Activated CD4-positive, alpha-beta T cell treated with anti-CD3 and anti-CD28 coated beads for 48 hours (primary cell): ENCODE measurements at regions not wholly inside any gene's neighbourhood (a gene's known extent, or its start where the extent isn't known, plus 50 kb on each side); places are given as distances from the start of the nearest gene placed in this dataset.

ENCODE experiments used
- DNase-seq: peaks from one replicate; pipeline ENCODE4 v3.0.0-alpha.2; 2020

DNA sequence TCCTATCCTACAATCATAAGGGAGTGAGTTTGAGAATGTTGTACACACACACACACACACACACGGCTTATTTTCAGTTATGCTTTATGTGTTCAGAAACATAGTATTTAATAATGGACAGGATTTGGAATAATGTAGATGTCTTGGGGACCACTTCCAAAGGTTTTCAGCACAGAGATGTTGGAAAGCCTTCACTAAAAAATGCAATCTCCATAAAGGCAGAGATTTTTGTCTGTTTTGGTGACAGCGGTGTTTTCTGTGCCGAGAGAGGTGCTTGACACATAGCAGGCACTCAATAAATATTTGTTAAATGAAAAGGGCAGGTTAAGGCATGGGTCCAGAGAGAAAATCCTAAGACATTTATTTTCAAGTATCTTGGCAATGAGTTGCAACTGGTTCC lies 428.2 kb upstream of the RGMA start:
- DNase-seq = no peak

- DNase-seq = no peak
Observed at GRCh38 chr15:93515256-93516051, 426.4 kb upstream of the RGMA start.

DNA sequence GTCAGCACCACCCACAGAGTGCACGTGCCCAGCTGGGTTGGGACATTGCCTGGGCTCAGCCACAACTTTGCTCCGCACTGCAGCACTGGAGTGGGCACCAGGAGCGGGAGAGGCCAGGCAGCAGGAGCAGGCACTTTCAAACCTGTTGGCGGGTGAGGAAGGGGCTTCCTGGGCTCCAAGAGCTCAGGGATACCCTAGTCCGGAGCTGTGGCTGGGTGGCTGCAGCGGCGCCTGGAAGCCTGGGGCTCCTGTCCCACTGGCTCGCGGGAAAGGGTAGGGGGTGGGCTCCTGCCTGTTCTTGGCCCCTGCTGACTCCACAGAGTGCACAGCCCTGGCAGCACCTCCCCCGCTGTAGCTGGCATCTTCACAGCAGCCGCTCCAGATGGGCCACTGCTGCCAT lies 417.6 kb upstream of the RGMA start:
- DNase-seq = no peak

- no peak for DNase-seq
Observed at GRCh38 chr15:93505506-93505905, 416.5 kb upstream of the RGMA start.

DNA sequence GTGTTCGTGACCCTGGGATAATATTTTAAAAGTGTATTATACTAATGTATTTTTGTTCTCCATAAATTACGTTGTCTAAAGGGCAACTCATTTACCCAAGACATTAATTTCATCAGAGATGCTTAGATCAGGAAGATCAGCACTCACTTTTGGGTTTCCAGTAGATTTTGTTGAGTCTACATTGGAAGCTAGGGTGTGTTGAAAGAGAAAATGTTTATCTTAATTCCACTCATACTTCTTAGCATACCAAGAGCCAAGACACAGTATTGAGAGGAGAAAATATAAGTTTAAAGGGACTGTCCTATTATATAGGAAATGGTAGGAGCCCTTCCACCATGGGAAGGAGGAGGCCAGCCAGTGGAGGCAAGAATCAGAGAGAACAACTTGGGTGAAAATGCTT lies 412.9 kb upstream of the RGMA start:
- no peak for DNase-seq

GRCh38 chr15:93500155-93500554 lies 411.1 kb upstream of the RGMA start:
- DNase-seq = no peak

GRCh38 chr15:93497291-93497690 lies 408.3 kb upstream of the RGMA start:
- no peak for DNase-seq

- DNase-seq = no peak
Observed at GRCh38 chr15:93496888-93497287, 407.9 kb upstream of the RGMA start.

GRCh38 chr15:93495799-93496637 lies 407.0 kb upstream of the RGMA start:
- DNase-seq = no peak

- no peak for DNase-seq
Observed at GRCh38 chr15:93493172-93493571, 404.2 kb upstream of the RGMA start.

GRCh38 chr15:93491291-93491690 lies 402.3 kb upstream of the RGMA start:
- no peak for DNase-seq

- no peak for DNase-seq
Observed at GRCh38 chr15:93488296-93488713, 399.3 kb upstream of the RGMA start.

DNA sequence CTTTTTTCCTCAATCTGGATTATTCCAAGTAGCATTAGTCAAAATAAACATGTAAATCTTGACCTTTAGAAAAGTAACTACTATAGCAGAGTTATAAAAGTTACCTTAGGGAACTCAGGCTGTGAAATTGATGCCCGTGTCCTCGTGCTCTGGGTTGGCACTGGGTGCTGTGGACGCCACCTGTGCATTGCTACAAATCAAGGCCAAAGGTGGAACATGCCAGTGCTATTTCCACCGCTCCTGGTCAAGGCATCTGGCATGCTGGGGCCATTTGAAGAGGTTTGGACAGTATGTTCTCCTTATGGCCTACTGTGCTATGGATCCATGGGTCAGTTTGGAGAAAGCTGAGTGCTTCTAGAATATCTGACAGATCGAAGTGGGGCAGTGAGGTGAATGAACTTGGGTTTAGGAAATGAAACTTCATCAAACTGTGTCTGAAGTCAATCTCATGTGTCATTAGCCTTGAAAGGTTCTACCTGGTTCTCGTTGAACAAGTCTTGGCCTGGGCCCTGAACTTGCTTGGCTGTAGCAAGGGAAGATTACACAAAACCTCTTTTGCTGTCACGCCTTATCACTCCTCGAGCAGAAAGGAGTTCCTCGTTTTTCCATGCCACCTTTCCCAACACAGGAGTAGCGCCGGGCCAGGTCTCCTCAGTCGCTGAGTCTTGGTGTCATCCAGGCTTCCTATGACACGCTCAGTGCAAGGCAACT lies 397.6 kb upstream of the RGMA start:
- DNase-seq = no peak

GRCh38 chr15:93485438-93486327 lies 396.7 kb upstream of the RGMA start:
- no peak for DNase-seq

- no peak for DNase-seq
Observed at GRCh38 chr15:93483923-93484322, 394.9 kb upstream of the RGMA start.

GRCh38 chr15:93482731-93483130 lies 393.7 kb upstream of the RGMA start:
- no peak for DNase-seq

GRCh38 chr15:93479715-93480114 lies 390.7 kb upstream of the RGMA start:
- no peak for DNase-seq

- no peak for DNase-seq
Observed at GRCh38 chr15:93478947-93479346, 389.9 kb upstream of the RGMA start.

- no peak for DNase-seq
Observed at GRCh38 chr15:93477721-93478120, 388.7 kb upstream of the RGMA start.

DNA sequence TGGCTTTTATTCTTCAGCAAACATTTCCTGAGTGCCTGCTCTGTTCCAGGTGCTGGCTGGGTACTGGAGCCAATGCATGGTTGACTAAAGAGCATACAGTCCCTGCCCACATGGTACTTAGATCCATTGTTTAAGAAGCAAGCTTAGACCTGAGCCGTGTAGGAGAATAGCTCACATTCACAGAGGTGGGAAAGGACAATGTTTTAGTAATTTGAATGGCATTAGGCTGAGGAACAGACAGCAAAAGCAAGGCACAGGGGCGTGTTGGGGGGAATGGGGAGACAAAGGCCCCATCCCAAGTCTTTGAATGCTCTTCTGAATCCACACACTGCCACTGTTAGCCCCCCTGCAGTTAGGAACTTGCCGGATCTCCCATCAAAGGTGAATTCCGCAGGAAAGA lies 388.2 kb upstream of the RGMA start:
- DNase-seq = no peak

GRCh38 chr15:93476491-93477177 lies 387.6 kb upstream of the RGMA start:
- no peak for DNase-seq

GRCh38 chr15:93474728-93475127 lies 385.7 kb upstream of the RGMA start:
- no peak for DNase-seq
